Transverse colon (tissue), 4 donors: ENCODE measurements at regions not wholly inside any gene's neighbourhood (a gene's known extent, or its start where the extent isn't known, plus 50 kb on each side); places are given as distances from the start of the nearest gene placed in this dataset.

Experiments
- DNase-seq: peaks from one replicate; pipeline ENCODE4 v3.0.0-alpha.2; 2019
- H3K27ac ChIP-seq, 4 donors: fragments of 200-600 bp; sonication (generic); 2 replicates each; pipeline ENCODE4 v1.5.1; 2016 to 2018; ENCODE audit warnings: inconsistent platforms in 4 of 4
- H3K27me3 ChIP-seq: fragments of 200-600 bp; sonication (generic); 2 replicates; pipeline ENCODE4 v1.5.1; 2017; ENCODE audit warnings: inconsistent platforms
- H3K36me3 ChIP-seq, 4 donors: fragments of 200-600 bp; sonication (generic); 2 replicates each; pipeline ENCODE4 v1.5.1; 2017 to 2019; ENCODE audit warnings: inconsistent platforms in 4 of 4
- H3K4me1 ChIP-seq, 4 donors: fragments of 200-600 bp; sonication (generic); 2 replicates each; pipeline ENCODE4 v1.5.1; 2017 to 2020; ENCODE audit warnings: inconsistent platforms in 4 of 4
- H3K4me3 ChIP-seq, 4 donors: fragments of 200-600 bp; sonication (generic); 1 replicate in 1 of 4; 2 replicates in 3 of 4; pipeline versions ENCODE4 v1.5.1 to v1.6.1; 2017 to 2019; ENCODE audit warnings: inconsistent platforms in 4 of 4
- H3K9me3 ChIP-seq, 2 donors: fragments of 200-600 bp; sonication (generic); 2 replicates each; pipeline ENCODE4 v1.5.1; 2017 to 2019; ENCODE audit warnings: inconsistent platforms in 2 of 2
- CTCF ChIP-seq, 5 experiments: fragments of 200-600 bp in 3 of 5; fragments of 450-650 bp in 2 of 5; sonication (generic) in 3 of 5; IDR thresholded peaks; 1 replicate in 2 of 5; 2 replicates in 3 of 5; pipeline ENCODE4 v1.5.1; 2016 to 2017; ENCODE audit warnings: antibody characterized with exemption in 5 of 5, inconsistent platforms in 3 of 5, mild to moderate bottlenecking in 2 of 5, moderate library complexity in 1 of 5
- EP300 ChIP-seq: sonication (generic); formaldehyde crosslinking; IDR thresholded peaks from one replicate; pipeline ENCODE4 v1.6.1; 2017; ENCODE audit warnings: antibody characterized with exemption, low read depth
- POLR2A ChIP-seq: fragments of 450-650 bp; IDR thresholded peaks from one replicate; pipeline ENCODE4 v1.6.1; 2016; ENCODE audit warnings: antibody characterized with exemption, mild to moderate bottlenecking, moderate library complexity
- POLR2AphosphoS5 ChIP-seq, 3 donors: sonication (generic); formaldehyde crosslinking; IDR thresholded peaks; one replicate each; pipeline ENCODE4 v1.6.1; 2016; ENCODE audit warnings: antibody characterized with exemption in 3 of 3
- WGBS, 2 donors: methylation state at CpG; one replicate each; pipeline ENCODE4 v1.1.5; 2018; ENCODE audit warnings: low coverage in 1 of 2; 5-methylcytosine and 5-hydroxymethylcytosine counted together
- in situ Hi-C, 4 donors: fragments of 200-750 bp; cut with MboI; loops; one replicate each; pipeline versions ENCODE4 v1.15.0 to v1.15.1; 2017; ENCODE audit warnings: low sequenced_read_pairs in 3 of 4, low pct_ligation_motif_present in 1 of 4, low pct_unique_long_range_greater_than_20kb in 1 of 4
- intact Hi-C: fragments of 100-400 bp; cut with DNase I; formaldehyde crosslinking; loops from one replicate; pipeline ENCODE4 v1.15.1; 2023; ENCODE audit warnings: low total_unique reads

DNA sequence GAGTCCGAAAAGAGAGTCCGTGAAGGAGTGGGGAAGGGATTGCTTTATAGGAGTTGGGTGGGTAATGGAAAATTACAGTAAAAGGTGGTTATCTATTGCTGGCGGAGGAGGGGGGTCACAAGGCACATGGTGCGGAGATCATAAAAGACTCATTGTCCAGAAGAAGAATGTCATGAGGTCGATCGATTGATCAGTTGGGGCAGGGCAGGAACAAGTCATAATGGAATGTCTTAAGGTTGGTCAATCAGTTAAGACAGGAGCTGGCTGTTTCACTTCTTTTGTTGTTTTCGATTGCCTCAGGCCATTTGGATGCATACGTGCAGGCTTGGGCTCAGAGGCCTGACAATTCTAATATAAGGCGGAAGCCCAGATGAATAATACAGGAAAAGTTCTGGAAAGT is 473.0 kb upstream of the TNP1 start:
- intact Hi-C loops = loop anchor here (10.0 kb wide), 2 partner anchors 68 to 638 kb away; partner anchors contain the start of gene IGFBP5
- TF ChIP-seq POLR2A = no peak
- TF ChIP-seq POLR2AphosphoS5 (IDR thresholded peaks at IDR 0.05) = no peak
- TF ChIP-seq CTCF (IDR thresholded peaks at IDR 0.05) = no peak
- no peak for TF ChIP-seq EP300

DNA sequence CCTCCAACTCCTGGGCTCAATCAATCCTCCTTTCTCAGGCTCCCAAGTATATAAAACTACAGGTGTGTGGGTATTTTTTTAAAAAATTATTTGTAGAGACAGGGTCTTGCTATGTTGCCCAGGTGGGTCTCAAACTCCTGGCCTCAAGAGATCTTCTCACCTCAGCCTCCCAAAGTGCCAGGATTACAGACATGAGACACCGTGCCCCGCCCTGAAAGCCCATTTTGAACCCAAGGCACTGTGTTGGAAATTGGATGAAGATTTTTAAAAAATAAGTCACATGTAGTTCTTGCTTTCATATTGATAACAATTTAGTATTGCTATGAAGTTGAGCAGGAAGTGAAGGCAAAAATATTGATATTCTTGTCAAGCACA is 472.5 kb upstream of the TNP1 start:
- peaks cover 0 to 11% (median 2%) of the 10 kb centered on the region in 4 donors for H3K4me1 ChIP-seq
- peak overlapping the region; percentile 9 to 73 (median 53) for H3K27ac ChIP-seq
- no peak overlapping the region for H3K4me3 ChIP-seq
- H3K36me3 ChIP-seq = no peaks in the 10 kb centered on the region
- TF ChIP-seq CTCF (IDR thresholded peaks at IDR 0.05) (no peak), POLR2AphosphoS5 (IDR thresholded peaks at IDR 0.05) (no peak), POLR2A (no peak), EP300 (no peak)
- WGBS, 2 donors = 80 to 94% methylated on average over 1 to 2 of the region's 2 CpGs
- H3K9me3 ChIP-seq = no peaks in the 10 kb centered on the region
- no peaks in the 10 kb centered on the region for H3K27me3 ChIP-seq
- DNase-seq = no peak
- intact Hi-C loops = loop anchor here (10.0 kb wide), 2 partner anchors 68 to 638 kb away; partner anchors contain the start of gene IGFBP5
- in situ Hi-C loops = no loop called here

More for the DNA sequence above, 473.0 kb upstream of the TNP1 start:
- no peaks in the 10 kb centered on the region for H3K36me3 ChIP-seq
- H3K9me3 ChIP-seq = no peaks in the 10 kb centered on the region
- no peaks in the 10 kb centered on the region for H3K27me3 ChIP-seq
- peak overlapping the region in 2 of 4 donors; percentile 64 to 73 for H3K27ac ChIP-seq
- DNase-seq = no peak
- 88 to 92% methylated on average over 5 to 9 of the region's 9 CpGs for WGBS, 2 donors
- in situ Hi-C loops = no loop called here
- H3K4me3 ChIP-seq = no peak overlapping the region
- peaks cover 0 to 11% (median 2%) of the 10 kb centered on the region in 4 donors for H3K4me1 ChIP-seq

GRCh38 chr2:217331523-217332416 is 471.9 kb upstream of the TNP1 start:
- peak overlapping the region; percentile 9 to 73 (median 53) for H3K27ac ChIP-seq
- TF ChIP-seq EP300 (no peak), POLR2AphosphoS5 (IDR thresholded peaks at IDR 0.05) (peak in 1 of 3 donors; percentile 20)
- 38 to 43% methylated on average over 3 of the region's 3 CpGs for whole genome bisulfite sequencing, 2 donors
- H3K4me3 ChIP-seq = no peak overlapping the region
- in situ Hi-C loops = no loop called here
- no peaks in the 10 kb centered on the region for H3K27me3 ChIP-seq
- DNase-seq = no peak
- peaks cover 0 to 11% (median 2%) of the 10 kb centered on the region in 4 donors for H3K4me1 ChIP-seq
- intact Hi-C loops = loop anchor here (10.0 kb wide), 2 partner anchors 67 to 637 kb away; partner anchors contain the start of gene IGFBP5
- H3K9me3 ChIP-seq = no peaks in the 10 kb centered on the region
- H3K36me3 ChIP-seq = no peaks in the 10 kb centered on the region

DNA sequence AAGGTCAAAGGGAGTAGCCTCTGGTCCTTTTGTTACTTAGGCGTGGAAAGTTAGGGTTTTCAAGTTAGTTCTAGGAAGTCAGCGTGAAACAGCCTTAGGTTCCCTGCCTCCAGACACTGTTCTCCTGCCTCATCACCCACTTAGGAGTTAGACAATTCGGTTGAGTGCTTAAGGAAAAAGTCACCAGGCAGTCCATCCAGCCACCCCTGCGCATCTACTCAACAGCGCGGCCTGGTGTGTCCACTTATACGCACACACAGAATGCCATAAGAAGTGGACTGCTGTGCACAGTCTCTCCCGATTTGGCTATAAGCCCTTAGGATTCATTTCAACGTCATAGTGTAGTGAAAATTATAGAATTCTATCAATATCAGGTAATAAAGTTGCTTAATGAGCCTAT is 470.8 kb upstream of the TNP1 start:
- Histone ChIP-seq H3K9me3 (no peaks in the 10 kb centered on the region), H3K4me3 (no peak overlapping the region), H3K36me3 (no peaks in the 10 kb centered on the region), H3K27me3 (no peaks in the 10 kb centered on the region), H3K4me1 (peaks cover 0 to 11% (median 2%) of the 10 kb centered on the region in 4 donors), H3K27ac (peak overlapping the region; percentile 42 to 76 (median 64))
- no peak for DNase-seq
- TF ChIP-seq POLR2A (no peak), POLR2AphosphoS5 (IDR thresholded peaks at IDR 0.05) (no peak), CTCF (IDR thresholded peaks at IDR 0.05) (no peak), EP300 (no peak)
- in situ Hi-C loops (no loop called here), intact Hi-C loops (loop anchor here (10.0 kb wide), 2 partner anchors 66 to 636 kb away; partner anchors contain the start of gene IGFBP5)
- 87 to 100% methylated on average over 1 to 9 of the region's 9 CpGs for WGBS, 2 donors
